ENCODE measurements at regions not wholly inside any gene's neighbourhood (a gene's known extent, or its start where the extent isn't known, plus 50 kb on each side); places are given as distances from the start of the nearest gene placed in this dataset.

DNA sequence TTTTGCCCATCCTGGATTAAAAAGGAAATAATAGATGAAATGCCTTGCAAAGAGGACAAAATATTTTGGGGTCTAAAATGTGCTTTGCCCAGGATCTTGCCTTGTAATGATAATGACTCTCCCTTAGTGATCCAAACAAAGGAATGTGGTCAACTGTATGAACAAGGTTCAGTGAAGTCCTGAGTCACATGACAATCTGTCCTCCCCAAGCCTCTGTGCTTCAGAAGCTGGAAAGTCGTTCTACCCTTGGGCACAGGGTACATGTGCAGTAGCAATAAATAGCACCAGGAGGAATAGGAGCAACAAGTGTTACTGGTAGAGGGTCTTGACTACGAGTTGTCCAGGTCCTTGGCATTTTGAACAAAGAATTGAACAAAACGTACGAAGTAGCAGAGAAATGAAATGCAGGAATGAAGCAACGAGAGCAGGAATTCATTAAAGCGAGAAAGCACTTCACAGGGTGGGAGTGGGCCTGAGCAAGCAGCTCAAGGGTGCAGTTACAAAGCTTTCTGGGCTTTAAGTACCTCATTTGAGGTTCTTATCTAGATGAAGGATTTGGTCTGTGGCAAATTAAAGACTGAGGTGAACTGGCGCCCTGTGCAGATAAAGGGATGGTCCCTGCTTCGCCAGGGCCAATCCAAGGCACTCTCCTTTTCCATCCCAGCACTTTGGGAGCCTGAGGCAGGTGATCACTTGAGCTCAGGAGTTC lies 65.8 kb downstream of the RESF1 start:
- no peak overlapping the region for H3K4me3 ChIP-seq (ENCODE audit: low read depth, low read length, poor library complexity, severe bottlenecking)
- BruUV-seq (replicated peaks), result no TSS peak
- no peaks in the 10 kb centered on the region for H3K9me2 ChIP-seq (ENCODE audit: insufficient read depth, low read length)
- no peaks in the 10 kb centered on the region for H3K36me3 ChIP-seq (ENCODE audit: insufficient read depth, low read length)
- no peak overlapping the region for H3K27ac ChIP-seq (ENCODE audit: low read depth, low read length, poor library complexity, severe bottlenecking)
- peaks cover 26% of the 10 kb centered on the region for H3K4me1 ChIP-seq (ENCODE audit: insufficient read depth, low read length, poor library complexity, severe bottlenecking)
- no peaks in the 10 kb centered on the region for H3K9me3 ChIP-seq (ENCODE audit: low read length)
- intact Hi-C loops (cut with micrococcal nuclease; ENCODE audit: unreplicated experiment), result no loop called here
- no peaks in the 10 kb centered on the region for H4K20me1 ChIP-seq (ENCODE audit: insufficient read depth, low read length)
- no peak overlapping the region for H3K4me2 ChIP-seq (ENCODE audit: low read length)
- H2AFZ ChIP-seq (ENCODE audit: low read length), result no peak overlapping the region
- CTCF ChIA-PET (ENCODE audit: unreplicated experiment), result no interaction called here
- TF ChIP-seq, protein P1, sequence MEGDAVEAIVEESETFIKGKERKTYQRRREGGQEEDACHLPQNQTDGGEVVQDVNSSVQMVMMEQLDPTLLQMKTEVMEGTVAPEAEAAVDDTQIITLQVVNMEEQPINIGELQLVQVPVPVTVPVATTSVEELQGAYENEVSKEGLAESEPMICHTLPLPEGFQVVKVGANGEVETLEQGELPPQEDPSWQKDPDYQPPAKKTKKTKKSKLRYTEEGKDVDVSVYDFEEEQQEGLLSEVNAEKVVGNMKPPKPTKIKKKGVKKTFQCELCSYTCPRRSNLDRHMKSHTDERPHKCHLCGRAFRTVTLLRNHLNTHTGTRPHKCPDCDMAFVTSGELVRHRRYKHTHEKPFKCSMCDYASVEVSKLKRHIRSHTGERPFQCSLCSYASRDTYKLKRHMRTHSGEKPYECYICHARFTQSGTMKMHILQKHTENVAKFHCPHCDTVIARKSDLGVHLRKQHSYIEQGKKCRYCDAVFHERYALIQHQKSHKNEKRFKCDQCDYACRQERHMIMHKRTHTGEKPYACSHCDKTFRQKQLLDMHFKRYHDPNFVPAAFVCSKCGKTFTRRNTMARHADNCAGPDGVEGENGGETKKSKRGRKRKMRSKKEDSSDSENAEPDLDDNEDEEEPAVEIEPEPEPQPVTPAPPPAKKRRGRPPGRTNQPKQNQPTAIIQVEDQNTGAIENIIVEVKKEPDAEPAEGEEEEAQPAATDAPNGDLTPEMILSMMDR (conservative IDR thresholded peaks at IDR 0.05; ENCODE audit: low read length), result no peak
- no peak for TF ChIP-seq EZH2phosphoT487 (IDR thresholded peaks at IDR 0.05; ENCODE audit: borderline replicate concordance, low read depth, low read length)
- no peaks in the 10 kb centered on the region for H3K79me2 ChIP-seq (ENCODE audit: insufficient read depth, low read depth, low read length)
- no peak for DNase-seq (ENCODE audit: low spot score)
- POLR2A ChIA-PET, result interaction anchor here (1.7 kb wide), 1 partner anchor 14 kb away, joined by 5 read pairs; no protein-coding TSS in a partner anchor

DNA sequence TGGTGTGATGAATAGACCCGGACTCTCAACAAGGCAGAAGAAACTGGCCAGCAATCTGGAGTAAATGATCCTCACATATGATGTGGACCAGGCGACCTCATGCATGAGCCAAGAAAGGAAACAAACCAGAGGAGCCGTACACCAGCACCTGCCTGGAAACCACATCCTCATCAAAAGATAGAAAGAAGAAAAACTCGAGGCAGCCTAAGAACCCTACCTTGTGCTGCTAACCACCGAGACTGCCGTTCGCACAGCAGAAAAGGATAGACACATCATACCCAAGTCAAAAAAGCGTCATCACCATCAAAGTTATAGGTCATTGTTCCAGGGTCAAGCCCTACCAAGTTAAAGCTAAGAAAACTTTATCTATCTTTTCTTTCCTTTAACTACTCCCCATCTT lies 66.7 kb downstream of the RESF1 start:
- Histone ChIP-seq H3K9me3 (ENCODE audit: low read length) (no peaks in the 10 kb centered on the region), H2AFZ (ENCODE audit: low read length) (peak overlapping the region; percentile 38; the same call in 1 of the 2 replicates), H3K4me3 (ENCODE audit: low read depth, low read length, poor library complexity, severe bottlenecking) (no peak overlapping the region), H4K20me1 (ENCODE audit: insufficient read depth, low read length) (no peaks in the 10 kb centered on the region), H3K4me2 (ENCODE audit: low read length) (peak overlapping the region; percentile 45), H3K27ac (ENCODE audit: low read depth, low read length, poor library complexity, severe bottlenecking) (no peak overlapping the region), H3K79me2 (ENCODE audit: insufficient read depth, low read depth, low read length) (no peaks in the 10 kb centered on the region), H3K36me3 (ENCODE audit: insufficient read depth, low read length) (no peaks in the 10 kb centered on the region), H3K9me2 (ENCODE audit: insufficient read depth, low read length) (no peaks in the 10 kb centered on the region), H3K4me1 (ENCODE audit: insufficient read depth, low read length, poor library complexity, severe bottlenecking) (peaks cover 32% of the 10 kb centered on the region)
- intact Hi-C loops (cut with micrococcal nuclease; ENCODE audit: unreplicated experiment), result no loop called here
- POLR2A ChIA-PET, result interaction anchor here (0.6 to 1.7 kb wide), 3 partner anchors 15 to 226 kb away, joined by 5 to 8 read pairs (median 5); no protein-coding TSS in a partner anchor
- CTCF ChIA-PET (ENCODE audit: unreplicated experiment), result no interaction called here
- BruUV-seq (replicated peaks), result no TSS peak
- peak; percentile 82 for DNase-seq (ENCODE audit: low spot score)
- TF ChIP-seq, protein P1 (conservative IDR thresholded peaks at IDR 0.05; ENCODE audit: low read length), result no peak
- TF ChIP-seq EZH2phosphoT487 (IDR thresholded peaks at IDR 0.05; ENCODE audit: borderline replicate concordance, low read depth, low read length), result no peak

DNA sequence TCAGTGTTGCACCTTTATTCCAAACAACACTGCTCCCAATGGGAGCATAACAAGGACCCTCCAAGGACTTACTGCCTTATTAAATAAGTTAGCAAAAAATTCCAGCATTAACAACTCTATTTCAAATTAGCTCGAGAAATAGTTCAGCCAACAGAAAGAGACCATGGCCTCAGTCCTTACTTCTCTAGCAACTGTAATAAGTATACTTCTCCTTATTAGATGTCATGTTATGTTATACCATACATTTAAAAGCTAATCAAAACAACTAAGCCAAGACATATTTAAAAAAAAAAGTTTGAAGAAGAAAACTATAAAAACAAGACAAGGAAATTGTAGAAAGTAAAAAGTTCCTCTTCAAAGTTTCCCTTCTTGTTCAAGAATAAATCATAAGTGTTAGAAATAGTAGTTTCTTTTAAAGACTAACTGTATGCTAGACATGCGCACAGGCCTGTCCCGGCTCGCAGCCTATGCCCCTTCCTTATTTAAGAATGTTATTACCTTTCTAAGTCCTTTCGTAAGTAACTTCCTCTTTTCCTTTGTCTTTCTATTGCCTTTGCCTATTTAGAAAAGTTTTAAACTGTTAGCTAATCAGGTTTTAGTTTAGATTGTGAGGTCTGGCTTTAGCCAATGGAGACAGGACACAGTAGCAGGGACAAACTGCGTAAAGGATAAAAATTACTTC lies 68.6 kb downstream of the RESF1 start:
- TF ChIP-seq, protein P1 (conservative IDR thresholded peaks at IDR 0.05; ENCODE audit: low read length), result no peak
- TF ChIP-seq EZH2phosphoT487 (IDR thresholded peaks at IDR 0.05; ENCODE audit: borderline replicate concordance, low read depth, low read length), result no peak
- H3K9me2 ChIP-seq (ENCODE audit: insufficient read depth, low read length), result no peaks in the 10 kb centered on the region
- peaks cover 36% of the 10 kb centered on the region for H3K4me1 ChIP-seq (ENCODE audit: insufficient read depth, low read length, poor library complexity, severe bottlenecking)
- H3K4me3 ChIP-seq (ENCODE audit: low read depth, low read length, poor library complexity, severe bottlenecking), result no peak overlapping the region
- H3K4me2 ChIP-seq (ENCODE audit: low read length), result no peak overlapping the region
- no peaks in the 10 kb centered on the region for H3K36me3 ChIP-seq (ENCODE audit: insufficient read depth, low read length)
- H4K20me1 ChIP-seq (ENCODE audit: insufficient read depth, low read length), result no peaks in the 10 kb centered on the region
- ChIA-PET CTCF (ENCODE audit: unreplicated experiment) (no interaction called here), POLR2A (interaction anchor here (0.6 to 1.7 kb wide), 5 partner anchors 9 to 67 kb away, joined by 3 to 8 read pairs (median 3); no protein-coding TSS in a partner anchor)
- H3K79me2 ChIP-seq (ENCODE audit: insufficient read depth, low read depth, low read length), result no peaks in the 10 kb centered on the region
- no peak overlapping the region for H2AFZ ChIP-seq (ENCODE audit: low read length)
- H3K9me3 ChIP-seq (ENCODE audit: low read length), result no peaks in the 10 kb centered on the region
- H3K27ac ChIP-seq (ENCODE audit: low read depth, low read length, poor library complexity, severe bottlenecking), result no peak overlapping the region
- intact Hi-C loops (cut with micrococcal nuclease; ENCODE audit: unreplicated experiment), result no loop called here
- peak; percentile 37 for DNase-seq (ENCODE audit: low spot score)
- no TSS peak for BruUV-seq (replicated peaks)

Data from OCI-LY7 (cell line).